HFFc6 (cell line): ENCODE measurements at regions not wholly inside any gene's neighbourhood (a gene's known extent, or its start where the extent isn't known, plus 50 kb on each side); places are given as distances from the start of the nearest gene placed in this dataset.

ENCODE experiments used
- DNase-seq: peaks from one replicate; pipeline ENCODE4 v3.0.0-alpha.2; 2018
- H3K27ac Mint-ChIP-seq: 2 replicates; pipeline ENCODE4 v1.8.0; 2020; ENCODE audit warnings: mild to moderate bottlenecking, mixed read lengths
- H3K27me3 Mint-ChIP-seq: 2 replicates; pipeline ENCODE4 v1.8.0; 2021; ENCODE audit warnings: mild to moderate bottlenecking, moderate library complexity, mixed read lengths; ENCODE audit not compliant: insufficient read depth
- H3K36me3 Mint-ChIP-seq: 2 replicates; pipeline ENCODE4 v1.8.0; 2021; ENCODE audit warnings: low read depth, mixed read lengths
- H3K4me1 Mint-ChIP-seq: 2 replicates; pipeline ENCODE4 v1.8.0; 2020; ENCODE audit warnings: low read depth, mixed read lengths
- H3K4me3 Mint-ChIP-seq: 2 replicates; pipeline ENCODE4 v1.8.0; 2020; ENCODE audit warnings: mild to moderate bottlenecking, moderate library complexity, mixed read lengths
- H3K9me3 Mint-ChIP-seq: 2 replicates; pipeline ENCODE4 v1.8.0; 2020; ENCODE audit warnings: mild to moderate bottlenecking, mixed read lengths
- TF ChIP-seq, protein P1 (sequence below): fragments of 200-600 bp; sonication (generic); IDR thresholded peaks from 2 replicates; pipeline ENCODE4 v1.5.0; 2021; ENCODE audit warnings: antibody characterized with exemption, mild to moderate bottlenecking

DNA sequence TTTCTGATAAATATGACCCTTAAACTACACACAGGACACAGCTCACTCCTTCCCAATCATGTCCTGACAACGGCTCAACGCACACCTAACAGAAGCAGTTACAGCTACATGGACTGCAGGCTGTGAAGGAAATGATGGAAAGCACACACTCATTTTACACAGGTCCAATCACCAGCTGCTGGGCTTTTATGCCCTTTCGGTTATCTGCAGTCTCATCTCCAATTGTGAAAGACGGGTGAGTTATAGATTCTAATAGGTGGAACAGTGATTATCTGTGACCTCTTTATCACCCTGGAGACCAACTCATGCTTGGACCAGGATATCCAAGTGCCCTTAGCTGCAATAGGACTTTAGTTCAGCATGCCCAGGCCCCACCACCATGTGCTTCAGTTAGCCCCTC, 110.4 kb upstream of the CREB1 start:
- peaks cover 20% of the 10 kb centered on the region for H3K4me1 Mint-ChIP-seq
- H3K27me3 Mint-ChIP-seq, result peaks cover 5% of the 10 kb centered on the region
- H3K36me3 Mint-ChIP-seq, result peaks cover 13% of the 10 kb centered on the region
- H3K9me3 Mint-ChIP-seq, result peaks cover 14% of the 10 kb centered on the region
- H3K27ac Mint-ChIP-seq, result no peak overlapping the region
- no peak overlapping the region for H3K4me3 Mint-ChIP-seq
- no peak for DNase-seq
- TF ChIP-seq, protein P1, sequence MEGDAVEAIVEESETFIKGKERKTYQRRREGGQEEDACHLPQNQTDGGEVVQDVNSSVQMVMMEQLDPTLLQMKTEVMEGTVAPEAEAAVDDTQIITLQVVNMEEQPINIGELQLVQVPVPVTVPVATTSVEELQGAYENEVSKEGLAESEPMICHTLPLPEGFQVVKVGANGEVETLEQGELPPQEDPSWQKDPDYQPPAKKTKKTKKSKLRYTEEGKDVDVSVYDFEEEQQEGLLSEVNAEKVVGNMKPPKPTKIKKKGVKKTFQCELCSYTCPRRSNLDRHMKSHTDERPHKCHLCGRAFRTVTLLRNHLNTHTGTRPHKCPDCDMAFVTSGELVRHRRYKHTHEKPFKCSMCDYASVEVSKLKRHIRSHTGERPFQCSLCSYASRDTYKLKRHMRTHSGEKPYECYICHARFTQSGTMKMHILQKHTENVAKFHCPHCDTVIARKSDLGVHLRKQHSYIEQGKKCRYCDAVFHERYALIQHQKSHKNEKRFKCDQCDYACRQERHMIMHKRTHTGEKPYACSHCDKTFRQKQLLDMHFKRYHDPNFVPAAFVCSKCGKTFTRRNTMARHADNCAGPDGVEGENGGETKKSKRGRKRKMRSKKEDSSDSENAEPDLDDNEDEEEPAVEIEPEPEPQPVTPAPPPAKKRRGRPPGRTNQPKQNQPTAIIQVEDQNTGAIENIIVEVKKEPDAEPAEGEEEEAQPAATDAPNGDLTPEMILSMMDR, result no peak

DNA sequence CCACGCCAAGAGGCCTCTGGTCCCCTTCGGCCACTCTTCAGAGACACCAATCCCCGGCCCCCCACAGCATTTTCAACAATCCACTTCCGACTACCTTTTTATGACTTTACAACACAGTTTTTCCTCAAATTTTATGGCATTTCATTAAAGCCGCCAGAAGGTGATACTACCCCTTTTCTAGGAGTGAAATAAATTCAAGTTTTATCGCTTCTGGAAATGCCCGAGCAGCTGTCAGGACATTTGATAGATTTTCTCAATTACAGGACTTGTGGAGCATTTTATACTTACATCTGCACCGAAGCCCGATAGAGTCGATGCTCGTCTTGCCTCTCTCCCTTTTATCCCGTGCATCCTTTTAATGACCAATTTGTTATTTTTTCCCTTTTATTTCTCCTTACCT, 108.1 kb upstream of the CREB1 start:
- Mint-ChIP-seq H3K9me3 (peaks cover 14% of the 10 kb centered on the region), H3K27me3 (peaks cover 2% of the 10 kb centered on the region; the same call in 1 of the 2 replicates), H3K4me1 (peaks cover 24% of the 10 kb centered on the region), H3K4me3 (no peak overlapping the region), H3K36me3 (peaks cover 13% of the 10 kb centered on the region), H3K27ac (no peak overlapping the region)
- TF ChIP-seq, protein P1, result no peak
- DNase-seq, result no peak

DNA sequence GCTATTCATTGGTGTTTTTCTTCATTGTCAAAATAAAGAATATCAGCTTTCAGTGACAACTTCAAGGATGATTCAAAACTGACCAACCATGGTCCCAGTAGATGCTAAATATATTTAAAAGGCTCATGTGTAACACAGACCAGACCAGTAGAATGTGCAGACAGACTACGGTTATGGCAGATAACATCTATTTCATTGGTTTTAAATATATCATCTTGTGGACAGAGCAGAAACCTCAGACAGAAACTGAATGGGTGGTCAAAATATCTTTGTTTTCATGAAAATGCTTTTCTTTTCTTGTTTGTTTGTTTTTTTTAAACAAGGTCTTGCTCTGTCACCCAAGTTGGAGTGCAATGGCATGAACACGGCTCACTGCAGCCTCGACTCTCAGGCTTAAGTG, 107.4 kb upstream of the CREB1 start:
- Mint-ChIP-seq H3K9me3 (peaks cover 14% of the 10 kb centered on the region), H3K36me3 (peaks cover 13% of the 10 kb centered on the region), H3K27me3 (peaks cover 2% of the 10 kb centered on the region; the same call in 1 of the 2 replicates), H3K27ac (no peak overlapping the region), H3K4me3 (no peak overlapping the region), H3K4me1 (peaks cover 21% of the 10 kb centered on the region)
- DNase-seq, result no peak
- TF ChIP-seq, protein P1, result no peak

DNA sequence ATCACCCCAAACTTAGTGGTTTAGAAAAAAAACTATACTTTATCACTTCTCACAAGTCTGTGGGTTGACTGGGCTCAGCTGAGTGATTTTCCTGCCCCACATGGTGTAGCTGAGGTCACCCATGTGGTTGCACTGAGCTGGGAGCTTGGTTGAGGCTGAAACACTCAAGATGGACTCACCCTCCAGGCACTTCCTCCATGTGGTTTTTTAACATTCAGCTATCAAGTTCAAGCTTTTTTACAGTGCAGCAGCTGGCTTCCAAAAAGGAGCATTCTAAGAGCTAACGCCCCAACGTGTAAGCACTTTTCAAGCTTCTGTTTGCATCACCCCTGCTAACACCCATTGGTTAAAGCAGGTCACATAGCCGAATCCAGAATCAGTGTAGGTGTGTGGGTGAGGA, 105.9 kb upstream of the CREB1 start:
- peak; percentile 85 for DNase-seq
- H3K4me1 Mint-ChIP-seq, result peaks cover 18% of the 10 kb centered on the region
- peaks cover 2% of the 10 kb centered on the region; the same call in 1 of the 2 replicates for H3K27me3 Mint-ChIP-seq
- H3K4me3 Mint-ChIP-seq, result no peak overlapping the region
- peaks cover 14% of the 10 kb centered on the region for H3K9me3 Mint-ChIP-seq
- TF ChIP-seq, protein P1, result no peak
- peaks cover 13% of the 10 kb centered on the region for H3K36me3 Mint-ChIP-seq
- H3K27ac Mint-ChIP-seq, result peak overlapping the region; percentile 38; the same call in 1 of the 2 replicates

DNA sequence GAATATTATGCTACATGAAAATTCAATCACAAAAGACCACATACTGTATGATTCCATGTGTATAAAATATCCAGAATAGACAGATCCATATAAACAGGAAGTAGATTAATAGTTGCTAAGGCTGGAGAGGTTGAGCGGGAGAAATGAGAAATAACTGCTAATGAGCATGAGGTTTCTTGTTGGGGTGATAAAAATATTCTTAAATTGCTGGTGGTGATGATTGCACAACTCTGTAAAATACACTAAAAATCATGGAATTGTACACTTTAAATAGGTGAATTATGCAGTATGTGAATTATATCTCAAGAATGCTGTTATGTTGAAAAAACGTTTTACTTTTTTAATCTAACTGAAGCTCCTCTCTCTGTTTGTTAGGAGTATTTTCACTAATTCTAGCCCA, 101.8 kb upstream of the CREB1 start:
- Mint-ChIP-seq H3K27ac (no peak overlapping the region), H3K4me3 (no peak overlapping the region), H3K4me1 (peaks cover 28% of the 10 kb centered on the region), H3K36me3 (peaks cover 10% of the 10 kb centered on the region), H3K27me3 (no peaks in the 10 kb centered on the region), H3K9me3 (peaks cover 9% of the 10 kb centered on the region)
- no peak for DNase-seq
- TF ChIP-seq, protein P1, result no peak

DNA sequence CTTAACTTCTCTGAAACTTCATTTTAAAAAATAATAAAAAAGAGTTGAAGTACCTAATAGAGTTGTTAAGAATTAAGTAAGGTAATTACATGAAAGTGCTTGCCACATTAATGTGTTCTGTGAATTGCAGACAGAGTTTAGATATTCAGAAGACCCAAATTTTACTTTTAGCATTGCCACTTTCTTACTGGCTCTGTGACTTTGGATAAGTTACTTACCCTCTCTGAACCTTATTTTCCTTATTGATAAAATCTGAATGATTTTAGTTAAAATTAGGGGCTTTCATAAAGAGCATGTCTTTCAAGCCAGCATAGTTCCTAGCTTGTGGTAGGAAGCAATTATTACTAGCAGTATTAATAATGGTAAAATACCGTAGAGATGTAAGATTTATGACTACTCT, 101.2 kb upstream of the CREB1 start:
- Mint-ChIP-seq H3K4me1 (peaks cover 23% of the 10 kb centered on the region), H3K9me3 (peaks cover 4% of the 10 kb centered on the region), H3K27ac (no peak overlapping the region), H3K27me3 (no peaks in the 10 kb centered on the region), H3K4me3 (no peak overlapping the region), H3K36me3 (peaks cover 4% of the 10 kb centered on the region)
- no peak for DNase-seq
- TF ChIP-seq, protein P1, result no peak
